HG03378 (cell line): ENCODE measurements at regions not wholly inside any gene's neighbourhood (a gene's known extent, or its start where the extent isn't known, plus 50 kb on each side); places are given as distances from the start of the nearest gene placed in this dataset.
"Not testable (repeated sequence)": the region's sequence is repeated elsewhere in the genome, so short reads cannot be mapped to it uniquely, and the experiment has no call there.

ENCODE experiments used
- ATAC-seq: cut with Tn5 transposase; IDR thresholded peaks from one replicate; pipeline ENCODE4 v1.9.1; 2021; ENCODE audit warnings: mild to moderate bottlenecking, moderate library complexity; ENCODE audit not compliant: unreplicated experiment

- ATAC-seq, result no peak
These were observed 175.9 kb upstream of the COPS8 start for GRCh38 chr2:236909802-236910201.

- no peak for ATAC-seq
These were observed 174.8 kb upstream of the COPS8 start for GRCh38 chr2:236910781-236911495.

- no peak for ATAC-seq
These were observed 173.2 kb upstream of the COPS8 start for GRCh38 chr2:236912326-236913120.

GRCh38 chr2:236915186-236915585 lies 170.5 kb upstream of the COPS8 start:
- no peak for ATAC-seq

- ATAC-seq, result no peak
These were observed 170.0 kb upstream of the COPS8 start for GRCh38 chr2:236915726-236916125.

GRCh38 chr2:236916181-236916580 lies 169.5 kb upstream of the COPS8 start:
- ATAC-seq, result no peak

GRCh38 chr2:236916651-236917050 lies 169.0 kb upstream of the COPS8 start:
- no peak for ATAC-seq

- ATAC-seq, result no peak
These were observed 168.5 kb upstream of the COPS8 start for GRCh38 chr2:236917164-236917563.

- ATAC-seq, result no peak
These were observed 167.1 kb upstream of the COPS8 start for GRCh38 chr2:236918545-236918944.

GRCh38 chr2:236919209-236919608 lies 166.5 kb upstream of the COPS8 start:
- ATAC-seq, result no peak

- not testable (repeated sequence) for ATAC-seq
These were observed 165.8 kb upstream of the COPS8 start for GRCh38 chr2:236919801-236920379.

GRCh38 chr2:236922061-236922460 lies 163.6 kb upstream of the COPS8 start:
- no peak for ATAC-seq

GRCh38 chr2:236928380-236929037 lies 157.2 kb upstream of the COPS8 start:
- ATAC-seq, result no peak

- ATAC-seq, result no peak
These were observed 152.8 kb upstream of the COPS8 start for GRCh38 chr2:236932831-236933361.

- ATAC-seq, result no peak
These were observed 151.5 kb upstream of the COPS8 start for GRCh38 chr2:236934166-236934565.

- ATAC-seq, result no peak
These were observed 151.0 kb upstream of the COPS8 start for GRCh38 chr2:236934656-236935055.

GRCh38 chr2:236935083-236935482 lies 150.6 kb upstream of the COPS8 start:
- no peak for ATAC-seq

- ATAC-seq, result no peak
These were observed 149.9 kb upstream of the COPS8 start for GRCh38 chr2:236935631-236936445.

- ATAC-seq, result no peak
These were observed 149.2 kb upstream of the COPS8 start for GRCh38 chr2:236936446-236936940.

- ATAC-seq, result no peak
These were observed 147.6 kb upstream of the COPS8 start for GRCh38 chr2:236938126-236938525.
